Nephron (organoid): ENCODE measurements at regions not wholly inside any gene's neighbourhood (a gene's known extent, or its start where the extent isn't known, plus 50 kb on each side); places are given as distances from the start of the nearest gene placed in this dataset.

ENCODE experiments used
- H3K27ac Mint-ChIP-seq, 3 experiments: 2 replicates each; pipeline ENCODE4 v1.8.0; 2020; ENCODE audit warnings: mixed read lengths in 3 of 3, mild to moderate bottlenecking in 2 of 3, moderate library complexity in 1 of 3
- H3K27me3 Mint-ChIP-seq: 2 replicates; pipeline ENCODE4 v1.8.0; 2021; ENCODE audit warnings: low read depth, mild to moderate bottlenecking, moderate library complexity, mixed read lengths
- H3K36me3 Mint-ChIP-seq: 2 replicates; pipeline ENCODE4 v1.8.0; 2020; ENCODE audit warnings: low read depth, mixed read lengths
- H3K4me1 Mint-ChIP-seq: 2 replicates; pipeline ENCODE4 v1.8.0; 2020; ENCODE audit warnings: mixed read lengths
- H3K4me3 Mint-ChIP-seq, 3 experiments: 2 replicates each; pipeline ENCODE4 v1.8.0; 2020; ENCODE audit warnings: mild to moderate bottlenecking in 3 of 3, mixed read lengths in 3 of 3, moderate library complexity in 2 of 3
- H3K9me3 Mint-ChIP-seq: 2 replicates; pipeline ENCODE4 v1.8.0; 2020; ENCODE audit warnings: mixed read lengths
- TF ChIP-seq, protein P1 (sequence below), 3 experiments: fragments of 200-600 bp; sonication (generic); IDR thresholded peaks; one replicate each; pipeline ENCODE4 v1.5.0; 2021; ENCODE audit warnings: antibody characterized with exemption in 3 of 3; ENCODE audit not compliant: unreplicated experiment in 3 of 3

DNA sequence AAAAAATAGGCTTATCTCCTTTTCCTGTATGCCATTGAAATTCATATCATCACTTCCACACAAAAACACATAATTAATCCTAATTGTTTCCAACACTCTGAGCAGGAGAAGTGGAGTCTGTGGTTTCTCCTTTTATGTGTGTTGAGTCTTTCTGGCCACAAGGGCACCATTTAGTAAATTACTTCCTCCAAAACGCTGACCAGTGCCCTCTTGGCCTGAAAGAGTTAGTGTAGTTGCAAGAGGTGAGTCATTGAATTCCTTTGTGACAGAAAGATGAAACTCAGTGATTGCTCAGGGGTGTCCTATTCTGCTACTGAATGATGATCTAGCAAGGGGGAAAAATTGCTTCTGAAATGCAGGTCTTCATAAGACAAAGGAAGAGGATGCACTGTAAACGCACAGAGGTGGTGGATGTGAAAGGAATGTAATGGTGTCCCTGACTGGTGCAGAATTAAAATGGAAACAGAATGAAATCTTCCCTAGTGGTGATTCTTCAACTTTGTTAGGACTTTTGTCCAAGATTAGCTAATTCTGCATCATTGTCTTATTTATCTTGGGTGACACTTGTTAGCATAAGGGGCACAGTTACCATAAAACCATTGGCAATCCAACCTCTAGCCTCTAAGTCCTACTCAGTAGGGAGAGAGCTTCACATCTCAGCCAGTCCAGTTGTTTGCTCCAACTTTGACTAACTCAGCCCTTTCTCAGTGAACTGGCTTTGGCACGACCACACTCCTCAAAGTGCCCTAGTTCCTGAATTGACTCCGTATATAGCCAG, 208.4 kb upstream of the NANOGP8 start:
- TF ChIP-seq, protein P1, sequence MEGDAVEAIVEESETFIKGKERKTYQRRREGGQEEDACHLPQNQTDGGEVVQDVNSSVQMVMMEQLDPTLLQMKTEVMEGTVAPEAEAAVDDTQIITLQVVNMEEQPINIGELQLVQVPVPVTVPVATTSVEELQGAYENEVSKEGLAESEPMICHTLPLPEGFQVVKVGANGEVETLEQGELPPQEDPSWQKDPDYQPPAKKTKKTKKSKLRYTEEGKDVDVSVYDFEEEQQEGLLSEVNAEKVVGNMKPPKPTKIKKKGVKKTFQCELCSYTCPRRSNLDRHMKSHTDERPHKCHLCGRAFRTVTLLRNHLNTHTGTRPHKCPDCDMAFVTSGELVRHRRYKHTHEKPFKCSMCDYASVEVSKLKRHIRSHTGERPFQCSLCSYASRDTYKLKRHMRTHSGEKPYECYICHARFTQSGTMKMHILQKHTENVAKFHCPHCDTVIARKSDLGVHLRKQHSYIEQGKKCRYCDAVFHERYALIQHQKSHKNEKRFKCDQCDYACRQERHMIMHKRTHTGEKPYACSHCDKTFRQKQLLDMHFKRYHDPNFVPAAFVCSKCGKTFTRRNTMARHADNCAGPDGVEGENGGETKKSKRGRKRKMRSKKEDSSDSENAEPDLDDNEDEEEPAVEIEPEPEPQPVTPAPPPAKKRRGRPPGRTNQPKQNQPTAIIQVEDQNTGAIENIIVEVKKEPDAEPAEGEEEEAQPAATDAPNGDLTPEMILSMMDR (IDR thresholded peaks at IDR 0.05; ENCODE audit: unreplicated experiment in 3 of 3), result peak in 1 of 3 experiments; percentile 13
- peaks cover 5% of the 10 kb centered on the region for H3K36me3 Mint-ChIP-seq
- H3K4me1 Mint-ChIP-seq, result peaks cover 8% of the 10 kb centered on the region
- H3K9me3 Mint-ChIP-seq, result peaks cover 11% of the 10 kb centered on the region
- peak overlapping the region in 2 of 3 experiments; percentile 2 to 34 for H3K27ac Mint-ChIP-seq
- H3K27me3 Mint-ChIP-seq, result no peaks in the 10 kb centered on the region
- H3K4me3 Mint-ChIP-seq, result no peak overlapping the region

DNA sequence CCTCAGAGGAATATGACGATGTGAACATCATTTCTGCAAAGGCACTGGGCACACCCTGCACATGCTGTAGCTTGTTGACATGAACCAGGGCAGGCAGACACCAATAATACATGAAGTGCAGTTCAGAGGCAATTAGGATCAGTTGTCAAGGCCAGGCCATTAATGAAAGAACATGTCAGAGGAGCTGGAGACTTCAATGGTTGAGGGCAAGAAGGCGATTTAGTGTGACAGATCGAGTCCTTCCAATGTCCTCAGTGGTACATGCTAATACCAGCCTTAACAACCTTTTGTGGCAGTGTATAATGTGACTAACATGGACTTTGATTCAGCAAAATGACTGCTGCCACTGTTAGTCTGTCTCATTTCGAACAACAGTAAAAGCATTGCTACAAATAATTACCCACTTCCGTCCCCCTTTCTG, 205.2 kb upstream of the NANOGP8 start:
- Mint-ChIP-seq H3K27ac (peak overlapping the region in 2 of 3 experiments; percentile 21 to 50), H3K4me1 (peaks cover 21% of the 10 kb centered on the region), H3K4me3 (no peak overlapping the region), H3K9me3 (peaks cover 6% of the 10 kb centered on the region), H3K36me3 (peaks cover 2% of the 10 kb centered on the region), H3K27me3 (no peaks in the 10 kb centered on the region)
- TF ChIP-seq, protein P1 (IDR thresholded peaks at IDR 0.05; ENCODE audit: unreplicated experiment in 3 of 3), result no peak

DNA sequence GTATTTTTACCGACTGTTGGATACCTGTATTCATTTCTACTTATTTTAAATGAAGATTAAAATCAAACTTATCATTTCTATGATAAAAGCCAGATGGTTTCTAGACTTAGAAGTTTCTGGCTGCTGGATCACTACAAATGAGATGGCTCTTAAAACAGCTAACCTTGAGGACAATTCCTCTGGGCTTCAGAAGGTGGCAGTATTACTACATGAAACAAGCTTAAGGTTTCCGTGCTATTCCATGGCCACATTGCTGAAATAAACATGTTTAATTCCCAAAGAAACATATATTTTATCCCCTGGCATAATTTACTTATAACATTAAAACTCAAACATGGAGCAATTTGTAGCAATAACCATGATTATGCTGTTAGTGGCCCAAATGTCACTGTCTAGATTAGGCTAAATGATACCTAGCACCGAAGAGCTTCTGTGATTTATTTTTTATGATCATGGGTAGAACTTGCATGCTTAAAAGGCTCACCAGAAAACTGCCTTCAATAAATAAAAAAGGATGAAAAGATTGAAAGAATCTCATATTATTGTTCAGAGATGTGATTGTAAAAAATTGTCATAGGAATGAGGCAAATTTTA, 204.0 kb upstream of the NANOGP8 start:
- Mint-ChIP-seq H3K27ac (peak overlapping the region; percentile 45 to 85 (median 76)), H3K4me1 (peaks cover 21% of the 10 kb centered on the region), H3K36me3 (peaks cover 5% of the 10 kb centered on the region), H3K4me3 (no peak overlapping the region), H3K27me3 (no peaks in the 10 kb centered on the region), H3K9me3 (peaks cover 2% of the 10 kb centered on the region)
- TF ChIP-seq, protein P1 (IDR thresholded peaks at IDR 0.05; ENCODE audit: unreplicated experiment in 3 of 3), result peak; percentile 72 to 84 (median 80)

DNA sequence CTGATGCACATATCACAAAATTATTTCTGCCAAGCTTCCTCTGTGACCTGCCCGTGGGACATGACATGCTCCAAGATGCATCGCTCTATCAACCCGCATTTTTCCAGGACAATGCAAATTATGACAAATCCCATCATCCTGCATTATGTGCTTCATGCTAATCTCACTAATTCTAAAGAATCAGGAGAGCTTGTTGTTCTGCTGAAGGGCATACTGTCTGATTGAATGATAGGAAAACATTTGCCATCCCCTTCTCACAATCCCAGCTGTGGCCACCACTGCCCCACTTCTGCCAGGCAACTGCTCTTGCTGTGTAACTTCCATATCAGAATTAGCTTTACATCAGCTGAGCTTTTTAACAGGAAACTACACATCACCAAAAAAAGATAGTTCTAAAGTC, 203.5 kb upstream of the NANOGP8 start:
- peaks cover 7% of the 10 kb centered on the region for H3K9me3 Mint-ChIP-seq
- H3K27ac Mint-ChIP-seq, result peak overlapping the region; percentile 45 to 85 (median 76)
- TF ChIP-seq, protein P1 (IDR thresholded peaks at IDR 0.05; ENCODE audit: unreplicated experiment in 3 of 3), result no peak
- H3K36me3 Mint-ChIP-seq, result peaks cover 9% of the 10 kb centered on the region
- H3K4me3 Mint-ChIP-seq, result no peak overlapping the region
- no peaks in the 10 kb centered on the region for H3K27me3 Mint-ChIP-seq
- H3K4me1 Mint-ChIP-seq, result peaks cover 21% of the 10 kb centered on the region

GRCh38 chr15:35286721-35287120, 201.6 kb upstream of the NANOGP8 start:
- Mint-ChIP-seq H3K27ac (peak overlapping the region in 2 of 3 experiments; percentile 60 to 73), H3K4me1 (peaks cover 21% of the 10 kb centered on the region), H3K4me3 (no peak overlapping the region), H3K36me3 (peaks cover 12% of the 10 kb centered on the region), H3K9me3 (peaks cover 9% of the 10 kb centered on the region), H3K27me3 (no peaks in the 10 kb centered on the region)
- TF ChIP-seq, protein P1 (IDR thresholded peaks at IDR 0.05; ENCODE audit: unreplicated experiment in 3 of 3), result no peak
